Hepatic stellate cell (primary cell): ENCODE measurements at regions not wholly inside any gene's neighbourhood (a gene's known extent, or its start where the extent isn't known, plus 50 kb on each side); places are given as distances from the start of the nearest gene placed in this dataset.
"Not testable (repeated sequence)": the region's sequence is repeated elsewhere in the genome, so short reads cannot be mapped to it uniquely, and the experiment has no call there.

Experiments
- DNase-seq: peaks from one replicate; pipeline ENCODE4 v3.0.0; 2011; ENCODE audit warnings: low spot score

DNA sequence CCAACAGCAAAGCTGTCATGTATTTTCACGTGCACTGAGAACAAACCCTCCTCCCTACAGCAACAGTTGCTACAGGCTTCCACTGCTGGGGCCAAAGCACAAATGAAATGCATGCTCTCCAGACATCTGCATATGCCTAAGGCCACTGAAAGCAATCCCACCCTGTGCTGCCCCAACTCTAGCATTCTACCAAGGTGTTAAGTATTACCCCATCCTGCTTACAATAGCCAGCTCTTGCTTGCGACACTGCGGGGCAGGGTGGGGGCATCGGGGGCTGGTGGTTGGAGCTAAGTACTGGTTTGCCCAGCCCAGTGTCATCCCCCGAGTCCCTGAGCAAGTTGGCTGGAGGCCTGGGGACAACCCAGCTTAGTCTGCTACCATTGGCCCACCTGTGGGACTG, 742.5 kb downstream of the TDRD15 start:
- DNase-seq, result no peak

DNA sequence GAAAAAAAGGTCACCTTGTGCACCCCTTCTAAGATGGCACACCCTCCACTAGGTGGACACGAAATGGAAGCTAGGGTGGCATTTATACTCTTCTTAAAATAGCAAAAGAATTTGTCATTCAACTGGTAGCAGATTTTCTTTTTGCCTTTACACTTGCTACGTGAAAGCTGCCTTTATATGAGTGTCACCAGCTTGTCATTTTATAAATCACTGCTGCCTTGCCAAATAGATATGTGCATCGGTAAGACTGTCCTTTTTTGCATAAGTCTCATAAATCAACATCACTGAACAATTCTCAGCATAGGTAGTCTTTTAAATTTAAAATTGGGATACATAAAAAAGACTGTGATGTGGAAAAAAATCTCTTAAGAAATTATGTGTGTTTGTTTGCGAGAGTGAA, 764.1 kb downstream of the TDRD15 start:
- DNase-seq, result no peak

DNA sequence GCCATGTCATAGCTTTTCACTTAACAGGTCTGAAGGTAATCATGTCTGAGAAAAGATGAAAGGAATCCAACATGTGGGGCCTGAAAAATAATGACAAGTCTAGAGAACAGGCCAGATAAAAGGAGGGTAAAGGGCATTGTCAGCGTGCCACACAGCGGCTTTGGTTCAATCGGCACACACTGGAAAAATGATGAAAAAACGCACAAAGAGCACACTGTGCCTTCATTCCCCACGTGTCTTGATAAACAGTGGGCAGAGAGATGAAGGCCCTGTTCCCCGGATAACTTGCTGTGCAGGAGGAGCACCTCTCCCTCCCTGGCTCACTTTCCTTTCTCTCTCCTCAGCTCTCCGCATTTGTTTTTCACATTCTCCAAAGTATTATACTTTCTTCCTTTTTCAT, 766.3 kb downstream of the TDRD15 start:
- no peak for DNase-seq

DNA sequence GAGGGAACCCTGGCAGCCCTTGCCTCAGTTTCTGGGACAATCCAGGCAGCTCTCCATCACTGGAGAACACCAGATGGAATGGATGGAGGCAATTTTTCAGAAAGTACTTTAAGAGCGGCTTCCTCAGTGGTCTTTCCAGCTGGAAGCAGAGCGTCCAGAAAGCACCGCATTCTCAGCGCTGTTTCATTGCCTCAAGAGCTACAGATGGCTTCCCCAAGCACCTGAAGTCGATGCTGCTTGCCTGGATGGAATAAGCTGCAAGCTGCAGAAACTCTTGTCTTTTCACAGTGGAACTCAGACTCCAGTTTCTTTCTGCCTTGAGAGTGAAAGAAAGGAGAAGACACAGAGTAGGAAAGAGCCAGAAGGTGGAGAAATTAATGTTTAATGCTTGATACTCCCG, 766.9 kb downstream of the TDRD15 start:
- no peak for DNase-seq

DNA sequence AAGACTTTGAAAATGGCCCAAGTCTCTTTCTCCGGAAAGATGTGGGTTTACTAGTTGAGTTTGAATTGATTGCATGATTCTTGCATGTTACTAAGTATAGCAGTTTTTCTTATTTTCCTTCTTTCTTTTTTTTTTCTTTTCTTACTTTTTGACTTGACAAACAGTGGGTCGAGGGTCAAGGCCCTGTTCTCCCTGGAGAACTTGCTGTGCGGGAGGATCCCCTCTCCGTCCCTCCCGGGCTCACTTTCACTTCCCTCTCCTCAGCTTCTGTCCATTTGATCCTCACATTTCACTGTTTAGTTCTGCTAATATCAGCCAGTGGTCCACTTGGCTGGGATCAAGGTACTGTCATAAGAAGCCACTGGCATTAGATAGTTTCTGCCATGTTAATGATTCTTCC, 767.4 kb downstream of the TDRD15 start:
- DNase-seq, result no peak

DNA sequence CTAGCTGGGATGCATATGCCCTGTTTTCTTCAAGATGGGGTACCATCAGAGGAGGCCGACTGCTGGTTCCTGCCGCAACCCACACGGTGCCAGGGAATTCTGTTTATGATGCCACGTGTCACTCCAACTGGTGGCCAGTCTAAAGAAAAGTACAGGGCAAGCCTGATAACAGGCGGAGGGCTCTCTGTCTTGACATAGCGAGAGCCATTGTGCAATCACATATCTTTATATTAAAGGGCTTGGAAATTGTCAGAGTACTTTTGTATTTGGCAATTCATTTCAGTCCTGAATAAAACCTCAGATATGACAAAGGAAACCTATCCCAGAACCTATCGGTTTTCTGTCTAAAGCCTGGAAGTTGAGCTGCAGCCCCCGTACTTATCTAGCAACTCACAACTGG, 768.4 kb downstream of the TDRD15 start:
- no peak for DNase-seq

DNA sequence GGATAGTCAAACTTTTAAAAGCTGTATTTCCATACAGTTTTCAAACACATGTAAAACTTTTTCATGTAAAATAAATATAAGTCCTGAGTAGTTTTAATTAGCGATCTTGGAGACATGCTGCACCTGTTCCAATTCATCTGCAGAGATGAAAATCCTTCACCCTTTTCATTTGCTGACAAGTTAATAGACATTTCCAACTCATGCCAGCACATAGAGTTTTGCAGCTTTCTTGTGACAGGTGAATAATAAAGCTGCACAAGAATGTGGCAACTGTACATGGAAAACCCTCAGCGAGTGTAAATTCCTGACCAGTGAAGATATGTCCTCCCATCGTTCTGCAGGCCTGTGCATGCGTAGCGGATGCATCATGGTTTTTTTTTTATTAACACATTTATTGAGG, 771.4 kb downstream of the TDRD15 start:
- DNase-seq, result no peak

DNA sequence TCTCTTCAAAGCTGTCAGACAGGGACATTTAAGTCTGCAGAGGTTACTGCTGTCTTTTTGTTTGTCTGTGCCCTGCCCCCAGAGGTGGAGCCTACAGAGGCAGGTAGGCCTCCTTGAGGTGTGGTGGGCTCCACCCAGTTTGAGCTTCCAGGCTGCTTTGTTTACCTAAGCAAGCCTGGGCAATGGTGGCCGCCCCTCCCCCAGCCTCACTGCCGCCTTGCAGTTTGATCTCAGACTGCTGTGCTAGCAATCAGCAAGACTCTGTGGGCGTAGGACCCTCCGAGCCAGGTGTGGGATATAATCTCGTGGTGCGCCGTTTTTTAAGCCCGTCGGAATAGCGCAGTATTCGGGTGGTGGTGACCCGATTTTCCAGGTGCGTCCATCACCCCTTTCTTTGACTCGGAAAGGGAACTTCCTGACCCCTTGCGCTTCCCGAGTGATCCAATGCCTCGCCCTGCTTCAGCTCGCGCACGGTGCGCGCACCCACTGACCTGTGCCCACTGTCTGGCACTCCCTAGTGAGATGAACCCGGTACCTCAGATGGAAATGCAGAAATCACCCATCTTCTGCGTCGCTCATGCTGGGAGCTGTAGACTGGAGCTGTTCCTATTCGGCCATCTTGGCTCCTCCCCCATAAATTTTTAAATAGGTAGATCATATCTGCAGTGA, 785.1 kb downstream of the TDRD15 start:
- DNase-seq, result not testable (repeated sequence)

DNA sequence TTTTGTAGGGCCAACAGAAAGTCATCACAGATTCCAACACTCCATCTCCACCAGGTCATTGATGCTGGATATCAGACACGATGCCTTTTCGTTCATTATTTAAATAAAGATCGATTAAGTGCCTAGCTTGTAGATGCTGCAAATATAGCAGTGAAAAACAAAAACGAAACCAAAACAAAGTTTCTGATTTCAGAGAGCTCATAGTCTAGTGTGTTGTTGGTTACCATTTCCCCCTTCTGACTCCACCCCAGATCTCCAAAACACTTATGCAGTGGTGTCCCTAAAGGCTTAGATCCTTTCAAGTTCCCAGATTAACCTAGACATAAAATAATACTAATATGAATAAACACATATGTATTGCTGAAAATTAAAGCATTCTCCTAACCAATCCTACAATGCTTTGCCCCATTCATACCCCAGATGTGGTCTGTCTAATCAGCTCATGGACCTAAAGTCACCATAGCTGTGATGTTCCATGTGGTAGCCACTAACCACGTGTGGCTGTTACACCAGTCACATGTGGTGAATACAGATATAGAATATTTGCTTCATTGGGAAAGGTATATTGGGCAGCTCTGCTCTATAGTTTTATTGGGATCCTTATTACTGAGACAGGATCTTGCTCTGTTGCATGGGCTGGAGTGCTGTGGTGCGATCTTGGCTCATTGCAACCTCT, 787.2 kb downstream of the TDRD15 start:
- no peak for DNase-seq

DNA sequence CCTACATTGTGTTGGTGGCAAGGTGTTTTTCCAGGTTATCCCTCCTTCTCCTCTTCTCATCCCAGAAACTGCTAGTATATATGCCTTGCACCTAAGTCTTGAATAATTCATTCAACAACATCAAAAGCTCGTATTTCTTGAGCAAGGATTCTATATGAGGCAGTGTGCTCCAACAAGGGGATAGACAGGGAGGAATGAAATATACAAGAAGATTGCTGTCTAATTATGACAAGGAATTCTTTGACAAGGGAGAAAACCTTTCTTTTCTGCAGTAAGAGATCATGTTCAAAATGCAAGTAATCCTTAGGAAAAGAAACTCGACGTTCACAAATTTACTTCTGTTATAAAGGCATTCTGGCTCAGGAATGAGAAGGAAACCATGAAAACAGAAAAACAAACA, 788.6 kb downstream of the TDRD15 start:
- DNase-seq, result no peak

DNA sequence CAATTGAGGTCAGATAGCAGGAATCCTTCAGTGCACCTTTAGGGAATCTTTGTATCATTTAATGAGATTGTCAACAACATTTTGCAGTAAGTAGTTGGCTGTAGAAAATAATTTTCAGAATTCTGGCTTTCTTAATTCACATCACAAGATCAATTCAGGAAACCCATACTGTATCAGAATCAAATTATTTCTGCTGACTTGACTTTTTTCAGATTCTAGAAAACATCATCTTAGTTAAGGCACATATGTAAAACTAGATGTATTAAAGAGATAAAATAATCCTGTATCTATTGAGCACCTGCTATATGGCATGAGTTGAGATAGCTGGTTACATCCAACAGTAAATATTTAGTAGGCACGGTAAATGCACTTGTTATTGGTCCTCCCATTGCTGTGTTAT, 791.4 kb downstream of the TDRD15 start:
- DNase-seq, result no peak

DNA sequence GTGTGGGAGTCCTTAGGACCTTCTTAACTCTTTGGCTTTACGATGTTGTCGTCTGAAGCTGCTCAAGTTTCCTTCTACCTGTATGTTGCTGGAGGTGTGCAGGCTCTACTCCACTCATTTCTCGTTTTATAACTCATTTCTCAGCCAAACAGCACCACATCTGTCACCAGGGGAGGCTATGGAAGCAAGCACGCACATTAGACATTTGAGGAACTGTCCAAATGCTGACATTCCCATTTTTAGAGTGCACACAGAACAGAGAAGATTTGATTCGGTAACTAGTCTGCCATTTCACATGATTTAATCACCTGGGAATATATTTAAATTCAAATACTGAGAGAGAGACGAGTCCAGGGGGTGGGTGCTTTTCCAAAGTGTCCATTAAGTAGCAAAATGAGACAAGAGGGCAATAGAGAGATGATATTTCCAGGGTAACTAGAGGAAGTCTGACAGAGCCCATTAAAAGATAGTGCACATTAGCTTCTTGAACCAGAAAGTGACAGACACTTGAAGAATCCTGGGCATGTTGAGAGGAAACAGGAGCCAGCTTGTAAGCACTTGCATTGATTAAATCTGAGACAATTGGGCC, 793.3 kb downstream of the TDRD15 start:
- DNase-seq, result peak; percentile 20

DNA sequence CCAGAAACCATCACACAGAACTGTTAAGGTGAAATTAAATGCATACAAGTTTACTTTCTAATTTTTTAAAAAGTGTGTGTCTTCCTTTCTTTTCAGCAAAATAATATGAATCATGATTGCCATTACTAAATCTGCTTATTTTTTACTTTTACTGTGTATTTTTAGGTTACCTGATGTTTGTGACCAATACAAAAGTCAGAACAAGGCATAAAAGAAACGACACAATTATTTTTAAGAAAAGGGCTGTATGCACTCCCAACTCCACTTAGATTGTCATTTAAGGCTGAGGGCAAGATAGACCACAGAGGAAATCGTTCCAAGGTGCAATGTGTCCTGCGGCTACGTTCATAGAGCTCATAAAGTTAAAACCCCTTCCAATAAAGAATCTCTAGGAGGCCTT, 797.0 kb downstream of the TDRD15 start:
- no peak for DNase-seq

DNA sequence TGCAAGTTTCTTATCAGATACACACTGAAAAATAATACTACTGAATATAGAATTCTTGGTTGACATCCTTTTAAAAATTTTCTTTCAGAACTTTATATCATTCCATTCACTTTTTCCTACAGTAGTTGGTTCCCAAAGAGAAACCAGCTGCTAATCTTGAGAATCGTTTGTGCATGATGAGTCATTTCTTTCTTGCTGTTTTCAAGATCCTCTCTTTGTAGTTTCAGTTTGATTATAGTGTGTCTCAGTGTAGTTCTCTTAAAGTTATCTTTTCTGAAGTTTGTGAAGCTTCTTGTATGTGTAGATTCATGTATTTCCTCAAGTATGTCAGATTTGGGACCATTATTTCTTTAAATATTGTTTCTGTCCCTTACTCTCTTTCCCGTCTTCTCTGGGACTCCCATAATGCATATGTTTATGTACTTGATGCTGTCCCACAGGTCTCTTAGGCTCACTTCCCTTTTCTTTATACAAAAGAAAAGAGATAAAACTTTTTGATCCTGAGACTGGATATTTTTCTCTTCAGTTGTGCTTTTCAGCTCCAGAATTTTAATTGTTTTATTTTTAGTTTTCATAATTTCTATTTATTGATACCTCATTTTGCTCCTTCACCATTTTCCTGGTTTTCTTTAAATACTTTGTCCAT, 801.0 kb downstream of the TDRD15 start:
- DNase-seq, result no peak

DNA sequence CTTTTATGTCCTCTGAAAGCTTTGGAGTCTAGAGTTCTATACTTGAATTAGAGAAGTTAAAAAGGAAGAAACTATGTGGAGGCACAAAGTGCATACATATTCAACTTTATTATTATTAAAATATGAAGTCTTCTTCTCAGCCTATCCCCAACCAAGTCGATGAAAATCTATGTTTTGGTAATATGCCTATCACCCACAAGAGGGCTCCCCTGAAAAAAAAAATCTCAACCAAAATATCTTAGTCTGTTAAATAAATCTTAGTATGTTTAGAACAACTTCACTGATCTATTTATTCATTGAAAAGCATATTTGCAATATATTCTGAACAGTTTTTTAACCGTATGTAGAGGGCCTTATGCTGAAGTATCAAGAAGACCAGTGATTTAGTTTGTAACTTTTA, 804.5 kb downstream of the TDRD15 start:
- DNase-seq, result no peak

DNA sequence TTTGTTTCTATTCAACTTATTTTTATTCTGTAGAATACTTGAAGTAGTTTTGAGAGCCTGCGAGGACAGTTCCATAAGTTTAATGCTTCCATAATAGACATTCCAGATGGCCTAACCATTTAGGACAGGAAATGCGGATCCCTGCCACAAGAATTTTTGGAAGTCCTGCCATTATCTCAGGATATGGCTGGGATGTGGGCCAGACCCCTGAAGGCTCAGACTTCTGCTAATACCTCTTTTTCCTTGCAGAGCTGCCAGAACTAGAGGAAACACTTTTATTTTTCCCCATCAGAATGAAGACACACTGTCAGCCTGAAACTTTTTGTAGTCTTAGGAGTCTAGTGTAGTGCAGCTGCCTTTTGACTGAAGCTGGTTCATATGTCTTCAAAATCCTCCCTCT, 806.5 kb downstream of the TDRD15 start:
- DNase-seq, result no peak

DNA sequence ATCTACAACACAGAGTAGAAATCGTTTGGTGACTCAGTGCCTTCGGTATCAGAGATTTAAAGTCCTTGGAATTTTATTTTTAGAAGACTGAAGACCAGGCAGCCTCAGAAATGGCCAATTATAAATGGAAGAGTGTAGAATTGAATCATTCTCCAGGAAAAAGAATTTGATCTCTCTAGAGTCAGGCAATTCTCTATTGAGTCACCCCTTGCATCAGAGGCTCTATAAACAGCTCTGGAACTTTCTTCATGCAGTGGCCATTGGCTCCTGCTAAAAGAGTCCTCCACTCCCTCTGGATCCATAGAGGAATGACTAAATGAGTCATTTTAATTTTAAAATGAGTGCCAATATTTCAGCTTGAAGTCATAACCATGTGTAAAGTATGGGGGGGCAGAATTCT, 816.2 kb downstream of the TDRD15 start:
- peak; percentile 38 for DNase-seq

DNA sequence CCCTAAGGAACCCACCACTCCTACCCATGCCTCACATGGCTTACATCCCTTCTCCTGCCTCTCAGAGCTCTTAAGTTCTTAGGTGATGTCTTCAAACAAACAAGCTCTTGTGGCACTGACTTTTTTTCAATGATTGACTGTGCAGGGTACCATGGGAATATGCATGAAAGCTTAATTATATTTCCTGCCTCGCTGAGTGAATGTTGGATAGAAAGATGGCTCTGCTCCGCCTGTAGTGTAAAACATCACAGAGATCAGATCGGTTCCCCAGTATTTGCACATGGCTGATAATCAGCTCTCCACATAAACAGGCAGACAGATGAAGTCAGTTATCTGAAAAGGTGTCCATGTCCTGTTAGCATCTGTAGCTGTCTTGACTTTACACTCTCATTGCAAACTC, 820.8 kb downstream of the TDRD15 start:
- no peak for DNase-seq

DNA sequence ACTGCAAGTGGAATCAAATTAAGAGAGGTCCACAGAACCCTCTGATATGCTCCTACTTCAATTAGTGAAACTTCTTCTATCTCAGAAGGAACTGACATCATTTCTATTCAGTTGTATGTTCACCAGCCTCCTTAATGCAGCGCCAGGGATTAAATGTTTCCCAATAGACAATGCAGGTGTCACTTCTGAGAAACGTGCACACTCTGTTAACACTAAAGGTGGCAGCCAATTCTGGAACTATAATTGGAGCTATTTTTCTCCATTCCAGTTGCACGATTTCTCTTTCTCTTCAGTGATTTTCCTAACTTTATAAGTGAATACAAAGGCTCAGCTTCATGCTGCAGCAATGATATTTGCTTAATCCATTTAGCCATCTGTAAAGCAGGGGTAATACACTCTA, 821.9 kb downstream of the TDRD15 start:
- DNase-seq, result no peak

DNA sequence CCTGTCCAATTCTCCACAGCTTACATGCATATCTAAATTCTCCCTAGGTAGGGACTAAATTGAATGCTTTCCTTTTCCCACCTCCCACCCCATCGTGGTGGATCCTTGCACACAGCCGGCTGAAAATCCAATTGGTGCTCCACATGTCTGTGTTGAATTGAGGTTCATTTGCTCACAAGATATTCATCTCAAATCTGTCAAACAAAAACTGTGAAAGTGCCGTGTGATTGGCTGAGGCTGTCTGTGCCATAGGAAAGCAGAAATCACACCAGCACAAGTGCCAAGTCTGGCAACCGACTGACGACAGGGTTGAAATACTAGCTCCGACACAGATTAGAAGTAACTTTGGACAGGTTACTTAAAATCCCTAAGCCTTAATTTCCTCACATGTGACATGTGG, 823.3 kb downstream of the TDRD15 start:
- DNase-seq, result no peak

DNA sequence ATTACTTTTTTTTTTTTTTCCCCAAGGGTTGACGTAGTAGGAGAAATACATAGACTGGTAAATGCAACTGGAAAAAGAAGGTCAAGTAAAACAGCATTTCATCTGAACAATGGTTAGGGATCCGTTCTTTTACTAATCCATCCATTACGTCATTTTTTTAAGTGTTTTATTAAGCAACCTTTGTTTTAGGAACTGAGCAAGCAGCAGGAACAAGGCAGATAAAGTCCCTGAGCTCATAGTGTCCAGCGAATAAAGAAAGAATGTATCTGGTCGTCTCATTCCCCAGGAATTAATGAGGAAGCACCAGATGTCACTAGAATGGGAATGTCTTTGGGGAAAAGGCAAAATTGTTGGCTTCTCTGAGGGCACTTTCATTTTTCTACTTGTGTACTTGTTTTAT, 842.4 kb downstream of the TDRD15 start:
- peak; percentile 43 for DNase-seq

DNA sequence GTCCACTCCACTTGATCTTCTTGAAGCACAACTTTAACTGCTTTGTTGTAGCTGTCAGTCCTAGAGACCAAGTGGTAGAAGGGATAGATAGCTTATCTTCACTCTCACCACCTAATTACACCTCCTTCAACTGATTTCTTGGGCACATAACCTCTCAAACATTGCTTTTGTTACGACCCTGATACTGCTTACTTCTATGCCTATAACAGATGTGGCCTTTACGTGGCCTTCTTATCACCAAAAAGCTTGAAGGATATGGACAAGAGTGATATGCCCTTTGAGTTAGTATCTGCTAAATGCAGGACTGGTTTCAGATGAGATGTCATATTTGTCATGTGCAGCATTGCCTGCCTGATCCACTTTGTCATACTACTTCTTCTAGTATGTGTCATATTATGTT, 847.2 kb downstream of the TDRD15 start:
- no peak for DNase-seq

DNA sequence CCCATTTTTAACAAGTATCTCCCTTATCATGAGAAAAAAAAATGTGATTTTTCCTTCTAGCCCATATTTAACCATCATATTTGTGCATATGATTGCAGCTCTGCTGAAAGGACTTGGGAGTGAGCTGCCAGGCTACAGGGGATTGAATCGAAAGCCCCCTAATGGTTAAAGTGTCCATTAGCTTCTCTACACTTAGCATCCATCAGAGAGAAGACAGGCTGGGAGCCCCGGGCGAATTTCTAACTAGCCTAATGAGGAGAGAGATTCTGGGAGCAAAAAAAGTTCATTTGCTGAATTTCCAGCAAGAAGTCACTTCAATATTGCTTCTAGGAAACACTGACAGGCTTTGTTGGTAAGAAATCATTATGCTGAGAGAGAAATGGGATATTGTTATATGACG, 848.8 kb downstream of the TDRD15 start:
- DNase-seq, result no peak
